CD14-positive monocyte (primary cell): ENCODE measurements at regions not wholly inside any gene's neighbourhood (a gene's known extent, or its start where the extent isn't known, plus 50 kb on each side); places are given as distances from the start of the nearest gene placed in this dataset.

Source experiments
- DNase-seq, 3 donors: peaks; one replicate each; pipeline ENCODE4 v3.0.0-alpha.2; 2011 to 2022
- H2AFZ ChIP-seq: 2 replicates; pipeline ENCODE4 v1.6.0; 2012; ENCODE audit warnings: mild to moderate bottlenecking, low read depth, low read length, inconsistent platforms; ENCODE audit not compliant: insufficient read depth, poor library complexity, severe bottlenecking
- H3K27ac ChIP-seq, 2 donors: 1 replicate in 1 of 2; 2 replicates in 1 of 2; pipeline ENCODE4 v1.5.1; 2012 to 2013; ENCODE audit warnings: low read length in 2 of 2, control low read depth in 1 of 2, inconsistent platforms in 1 of 2, low read depth in 1 of 2, mild to moderate bottlenecking in 1 of 2
- H3K27me3 ChIP-seq, 2 donors: one replicate each; pipeline versions ENCODE4 v1.6.0 to v1.6.1; 2011 to 2013; ENCODE audit warnings: low read length in 2 of 2; ENCODE audit not compliant: control insufficient read depth in 2 of 2, insufficient read depth in 2 of 2
- H3K36me3 ChIP-seq, 2 donors: replicated peaks in 1 of 2; 1 replicate in 1 of 2; 2 replicates in 1 of 2; pipeline versions ENCODE4 v1.5.1 to v1.6.1; 2012 to 2013; ENCODE audit warnings: low read length in 2 of 2, control low read depth in 1 of 2, inconsistent platforms in 1 of 2, mild to moderate bottlenecking in 1 of 2; ENCODE audit not compliant: insufficient read depth in 2 of 2, control insufficient read depth in 1 of 2
- H3K4me1 ChIP-seq, 2 donors: 1 replicate in 1 of 2; 2 replicates in 1 of 2; pipeline versions ENCODE4 v1.5.1 to v1.6.1; 2012 to 2013; ENCODE audit warnings: low read length in 2 of 2, control low read depth in 1 of 2, inconsistent platforms in 1 of 2, mild to moderate bottlenecking in 1 of 2, moderate library complexity in 1 of 2; ENCODE audit not compliant: insufficient read depth in 2 of 2, control insufficient read depth in 1 of 2
- H3K4me2 ChIP-seq: replicated peaks from 2 replicates; pipeline ENCODE3; 2012; ENCODE audit warnings: low read length, moderate library complexity, mild to moderate bottlenecking; ENCODE audit not compliant: poor library complexity, severe bottlenecking; ENCODE audit errors: extremely low read depth
- H3K4me3 ChIP-seq, 3 experiments: fragments of 200-600 bp in 1 of 3; sonication (generic) in 1 of 3; replicated peaks in 1 of 3; 1 replicate in 2 of 3; 2 replicates in 1 of 3; pipeline ENCODE4 v1.5.1; 2011 to 2013; ENCODE audit warnings: low read length in 3 of 3, mild to moderate bottlenecking in 3 of 3, control low read depth in 2 of 3, low read depth in 2 of 3, inconsistent platforms in 1 of 3, moderate library complexity in 1 of 3
- H3K79me2 ChIP-seq: 2 replicates; pipeline ENCODE4 v1.6.0; 2012; ENCODE audit warnings: mild to moderate bottlenecking, control low read depth, inconsistent platforms, low read length, moderate library complexity; ENCODE audit not compliant: insufficient read depth
- H3K9ac ChIP-seq: 2 replicates; pipeline ENCODE4 v1.6.0; 2017; ENCODE audit warnings: low read length, mild to moderate bottlenecking; ENCODE audit not compliant: insufficient read depth, poor library complexity, severe bottlenecking
- H3K9me3 ChIP-seq, 2 donors: replicated peaks in 1 of 2; 1 replicate in 1 of 2; 2 replicates in 1 of 2; pipeline versions ENCODE4 v1.5.1 to v1.6.1; 2012 to 2013; ENCODE audit warnings: low read length in 2 of 2, control low read depth in 1 of 2; ENCODE audit not compliant: control insufficient read depth in 1 of 2, insufficient read depth in 1 of 2
- H4K20me1 ChIP-seq: 2 replicates; pipeline ENCODE4 v1.6.0; 2012; ENCODE audit warnings: mild to moderate bottlenecking, low read length, control low read depth, moderate library complexity; ENCODE audit not compliant: insufficient read depth
- H3K27ac Mint-ChIP-seq, 7 donors: one replicate each; pipeline ENCODE4 v1.8.0; 2020; ENCODE audit warnings: mild to moderate bottlenecking in 7 of 7, mixed read lengths in 7 of 7, moderate library complexity in 6 of 7, inconsistent platforms in 2 of 7
- H3K27me3 Mint-ChIP-seq, 3 donors: one replicate each; pipeline ENCODE4 v1.8.0; 2021 to 2022; ENCODE audit warnings: low read depth in 3 of 3, mild to moderate bottlenecking in 3 of 3, mixed read lengths in 3 of 3, moderate library complexity in 3 of 3, inconsistent platforms in 1 of 3
- H3K36me3 Mint-ChIP-seq, 2 donors: one replicate each; pipeline ENCODE4 v1.8.0; 2020; ENCODE audit warnings: mixed read lengths in 2 of 2, inconsistent platforms in 1 of 2, mild to moderate bottlenecking in 1 of 2
- H3K4me1 Mint-ChIP-seq: one replicate; pipeline ENCODE4 v1.8.0; 2020; ENCODE audit warnings: mild to moderate bottlenecking, mixed read lengths
- H3K4me3 Mint-ChIP-seq, 2 donors: one replicate each; pipeline ENCODE4 v1.8.0; 2020; ENCODE audit warnings: mild to moderate bottlenecking in 2 of 2, mixed read lengths in 2 of 2, moderate library complexity in 1 of 2
- H3K9me3 Mint-ChIP-seq, 7 donors: one replicate each; pipeline ENCODE4 v1.8.0; 2020 to 2022; ENCODE audit warnings: mixed read lengths in 7 of 7, mild to moderate bottlenecking in 6 of 7, moderate library complexity in 6 of 7, inconsistent platforms in 2 of 7
- CTCF ChIP-seq: fragments of 200-600 bp; IDR thresholded peaks from one replicate; pipeline ENCODE4 v1.8.0; 2022; ENCODE audit warnings: antibody characterized with exemption, mild to moderate bottlenecking
- WGBS: methylation state at CpG from one replicate; pipeline ENCODE4 v1.1.5; 2013; ENCODE audit warnings: missing lambda C conversion rate; ENCODE audit not compliant: insufficient coverage; 5-methylcytosine and 5-hydroxymethylcytosine counted together
- intact Hi-C, 2 donors: fragments of 100-400 bp; cut with micrococcal nuclease; formaldehyde crosslinking; loops; one replicate each; pipeline versions ENCODE4 v1.15.0 to v1.15.1; 2023

DNA sequence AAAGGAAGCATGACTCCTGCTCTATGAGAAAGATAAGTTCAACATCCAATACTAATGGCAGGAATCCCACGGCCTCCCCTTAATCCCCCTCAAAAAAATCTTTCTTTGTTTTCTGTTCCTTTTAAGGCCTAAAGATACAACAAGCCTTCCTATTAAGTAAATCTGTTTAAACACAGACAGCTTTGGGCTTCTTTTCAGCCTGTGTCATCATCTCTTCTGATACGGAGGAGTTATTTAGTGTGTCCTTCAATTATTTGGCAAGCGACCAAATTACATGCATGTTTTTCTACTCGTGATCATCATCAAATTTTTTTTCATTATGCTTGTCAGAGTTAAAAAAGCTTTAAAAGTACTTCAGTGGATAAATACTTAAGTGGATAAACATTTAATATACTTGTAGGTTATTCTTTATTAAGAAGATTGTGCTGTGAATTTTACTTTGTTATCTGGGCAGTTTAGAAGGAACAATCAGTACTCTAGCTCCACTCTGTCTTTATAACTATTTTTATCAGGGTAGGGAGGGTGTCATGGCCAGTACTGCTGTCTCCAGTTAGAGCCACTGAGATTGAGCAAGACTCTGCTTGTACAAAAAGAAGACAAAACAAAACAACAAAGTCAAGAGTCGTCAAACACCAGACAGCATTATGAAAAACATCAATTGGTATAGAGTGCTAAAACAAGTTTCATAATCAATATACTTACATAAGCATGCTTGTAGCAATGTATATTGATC is 210.7 kb downstream of the PRR32 start:
- H4K20me1 ChIP-seq = no peaks in the 10 kb centered on the region
- H3K4me1 ChIP-seq = no peaks in the 10 kb centered on the region
- 60% methylated on average over 1 of the region's 5 CpGs for WGBS
- intact Hi-C loops = no loop called here
- no peak overlapping the region for H3K4me3 Mint-ChIP-seq
- H3K36me3 ChIP-seq = no peaks in the 10 kb centered on the region
- peaks cover 0 to 6% (median 0%) of the 10 kb centered on the region in 7 donors for H3K9me3 Mint-ChIP-seq
- no peaks in the 10 kb centered on the region for H3K79me2 ChIP-seq
- H3K4me3 ChIP-seq = no peak overlapping the region
- H3K27me3 ChIP-seq = no peaks in the 10 kb centered on the region
- DNase-seq = no peak
- H3K4me1 Mint-ChIP-seq = no peaks in the 10 kb centered on the region
- no peak overlapping the region for H3K4me2 ChIP-seq
- no peak overlapping the region for H3K9ac ChIP-seq
- H3K27me3 Mint-ChIP-seq = no peaks in the 10 kb centered on the region
- H3K9me3 ChIP-seq = no peaks in the 10 kb centered on the region
- no peak overlapping the region for H3K27ac Mint-ChIP-seq
- H3K36me3 Mint-ChIP-seq = no peaks in the 10 kb centered on the region
- no peak for TF ChIP-seq CTCF
- H3K27ac ChIP-seq = no peak overlapping the region
- H2AFZ ChIP-seq = no peak overlapping the region

DNA sequence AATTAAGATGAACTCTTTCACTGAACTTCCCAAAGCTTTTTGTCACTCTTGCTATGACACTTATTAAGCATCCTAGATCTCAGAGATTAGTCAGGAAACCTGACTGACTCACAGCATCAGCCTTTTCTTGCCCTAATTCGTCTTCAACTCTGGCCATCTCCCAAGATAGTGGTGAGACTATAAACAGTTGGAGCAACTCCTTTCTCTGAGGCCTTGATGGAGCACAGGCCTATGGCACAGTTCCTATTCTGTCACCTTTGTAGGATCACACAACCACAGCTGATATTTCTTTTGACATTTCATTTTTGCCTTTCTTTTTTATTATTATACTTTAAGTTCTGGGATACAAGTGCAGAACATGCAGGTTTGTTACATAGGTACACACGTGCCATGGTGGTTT is 217.6 kb downstream of the PRR32 start:
- Histone ChIP-seq H3K9me3 (no peaks in the 10 kb centered on the region), H4K20me1 (no peaks in the 10 kb centered on the region), H3K9ac (no peak overlapping the region), H3K36me3 (no peaks in the 10 kb centered on the region), H3K79me2 (no peaks in the 10 kb centered on the region), H3K4me2 (no peak overlapping the region), H3K27me3 (no peaks in the 10 kb centered on the region), H3K27ac (no peak overlapping the region), H3K4me1 (no peaks in the 10 kb centered on the region), H2AFZ (no peak overlapping the region), H3K4me3 (no peak overlapping the region)
- intact Hi-C loops = no loop called here
- Mint-ChIP-seq H3K36me3 (no peaks in the 10 kb centered on the region), H3K4me1 (no peaks in the 10 kb centered on the region), H3K27ac (no peak overlapping the region), H3K9me3 (no peaks in the 10 kb centered on the region), H3K4me3 (no peak overlapping the region), H3K27me3 (no peaks in the 10 kb centered on the region)
- TF ChIP-seq CTCF = no peak
- WGBS = no CpG with 5 or more reads among the region's 2 CpGs
- DNase-seq = no peak
